H9 (cell line): ENCODE measurements at regions not wholly inside any gene's neighbourhood (a gene's known extent, or its start where the extent isn't known, plus 50 kb on each side); places are given as distances from the start of the nearest gene placed in this dataset.

Experiments used
- DNase-seq: peaks from one replicate; pipeline ENCODE4 v3.0.0-alpha.2; 2017
- H2AFZ ChIP-seq: one replicate; pipeline ENCODE4 v1.6.1; 2013; ENCODE audit warnings: mild to moderate bottlenecking, low read length, control low read depth, moderate library complexity
- H2AK5ac ChIP-seq: 2 replicates; pipeline ENCODE4 v1.6.1; 2013; ENCODE audit warnings: low read length, control low read depth, mixed read lengths; ENCODE audit not compliant: insufficient read length
- H2BK120ac ChIP-seq: one replicate; pipeline ENCODE4 v1.6.1; 2013; ENCODE audit warnings: low read depth, mild to moderate bottlenecking, low read length, control low read depth, inconsistent platforms; ENCODE audit not compliant: poor library complexity, severe bottlenecking
- H2BK12ac ChIP-seq: 2 replicates; pipeline ENCODE4 v1.6.1; 2013; ENCODE audit warnings: low read length, control low read depth, mixed read lengths, low read depth; ENCODE audit not compliant: insufficient read length
- H2BK15ac ChIP-seq: 2 replicates; pipeline ENCODE4 v1.6.1; 2013; ENCODE audit warnings: low read depth, low read length, control low read depth
- H2BK20ac ChIP-seq: one replicate; pipeline ENCODE4 v1.6.1; 2013; ENCODE audit warnings: low read depth, mild to moderate bottlenecking, low read length, control low read depth, inconsistent platforms; ENCODE audit not compliant: poor library complexity, severe bottlenecking
- H2BK5ac ChIP-seq: 2 replicates; pipeline ENCODE4 v1.6.1; 2013; ENCODE audit warnings: low read length, control low read depth, mixed read lengths; ENCODE audit not compliant: insufficient read length
- H3K14ac ChIP-seq: 2 replicates; pipeline ENCODE4 v1.6.1; 2013; ENCODE audit warnings: low read length, control low read depth; ENCODE audit not compliant: insufficient read depth
- H3K18ac ChIP-seq: 2 replicates; pipeline ENCODE4 v1.6.1; 2013; ENCODE audit warnings: low read depth, mild to moderate bottlenecking, mixed read lengths, low read length, control low read depth; ENCODE audit not compliant: insufficient read length
- H3K23ac ChIP-seq: 2 replicates; pipeline ENCODE4 v1.6.1; 2013; ENCODE audit warnings: low read length, control low read depth, mixed read lengths, low read depth; ENCODE audit not compliant: insufficient read length
- H3K23me2 ChIP-seq: 2 replicates; pipeline ENCODE4 v1.6.1; 2013; ENCODE audit warnings: low read depth, mild to moderate bottlenecking, mixed read lengths, low read length, control low read depth; ENCODE audit not compliant: insufficient read length, poor library complexity, severe bottlenecking
- H3K27ac ChIP-seq: 2 replicates; pipeline ENCODE4 v1.5.1; 2013; ENCODE audit warnings: low read length, control low read depth, mixed read lengths, low read depth; ENCODE audit not compliant: insufficient read length
- H3K27me3 ChIP-seq: 2 replicates; pipeline ENCODE4 v1.6.1; 2013; ENCODE audit warnings: low read length, control low read depth, inconsistent platforms; ENCODE audit not compliant: insufficient read depth
- H3K4ac ChIP-seq: 2 replicates; pipeline ENCODE4 v1.6.1; 2013; ENCODE audit warnings: low read depth, mild to moderate bottlenecking, control low read depth, inconsistent platforms, low read length, moderate library complexity
- H3K4me1 ChIP-seq: 2 replicates; pipeline ENCODE4 v1.6.1; 2013; ENCODE audit warnings: low read length, control low read depth, inconsistent platforms; ENCODE audit not compliant: insufficient read depth
- H3K4me2 ChIP-seq: 2 replicates; pipeline ENCODE4 v1.6.1; 2013; ENCODE audit warnings: low read length, control low read depth, mixed read lengths; ENCODE audit not compliant: insufficient read length, insufficient read depth
- H3K56ac ChIP-seq: 2 replicates; pipeline ENCODE4 v1.6.1; 2013; ENCODE audit warnings: low read depth, mild to moderate bottlenecking, mixed read lengths, low read length, control low read depth; ENCODE audit not compliant: insufficient read length
- H3K79me1 ChIP-seq: 2 replicates; pipeline ENCODE4 v1.6.1; 2013; ENCODE audit warnings: low read depth, mild to moderate bottlenecking, moderate library complexity, low read length, control low read depth, inconsistent platforms; ENCODE audit not compliant: insufficient read depth, poor library complexity, severe bottlenecking
- H3K79me2 ChIP-seq: 2 replicates; pipeline ENCODE4 v1.6.1; 2013; ENCODE audit warnings: low read length, control low read depth, inconsistent platforms; ENCODE audit not compliant: insufficient read depth
- H3K9ac ChIP-seq: 2 replicates; pipeline ENCODE4 v1.6.1; 2013; ENCODE audit warnings: low read length, control low read depth, mixed read lengths; ENCODE audit not compliant: insufficient read length; ENCODE audit errors: extremely low read depth
- H3K9me3 ChIP-seq: one replicate; pipeline ENCODE4 v1.6.1; 2013; ENCODE audit warnings: low read depth, low read length, inconsistent platforms; ENCODE audit not compliant: control insufficient read depth
- H3T11ph ChIP-seq: one replicate; pipeline ENCODE4 v1.6.1; 2013; ENCODE audit warnings: mild to moderate bottlenecking, low read length, control low read depth, inconsistent platforms
- H4K20me1 ChIP-seq: one replicate; pipeline ENCODE4 v1.6.1; 2013; ENCODE audit not compliant: control insufficient read depth, insufficient read length, insufficient read depth
- H4K5ac ChIP-seq: 2 replicates; pipeline ENCODE4 v1.6.1; 2013; ENCODE audit warnings: low read depth, mild to moderate bottlenecking, mixed read lengths, low read length, control low read depth; ENCODE audit not compliant: insufficient read length
- H4K8ac ChIP-seq: replicated peaks from 2 replicates; pipeline ENCODE4 v1.6.1; 2013; ENCODE audit warnings: low read length, control low read depth, mixed read lengths, low read depth; ENCODE audit not compliant: insufficient read length
- H4K91ac ChIP-seq: 2 replicates; pipeline ENCODE4 v1.6.1; 2013; ENCODE audit warnings: low read depth, mild to moderate bottlenecking, moderate library complexity, mixed read lengths, low read length, control low read depth; ENCODE audit not compliant: insufficient read length
- H3K27ac Mint-ChIP-seq, 3 experiments: 2 replicates in 2 of 3; 3 replicates in 1 of 3; pipeline ENCODE4 v1.8.0; 2020 to 2021; ENCODE audit warnings: mixed read lengths in 3 of 3, mild to moderate bottlenecking in 1 of 3, moderate library complexity in 1 of 3
- H3K27me3 Mint-ChIP-seq: 2 replicates; pipeline ENCODE4 v1.8.0; 2021; ENCODE audit warnings: low read depth, mild to moderate bottlenecking, moderate library complexity, mixed read lengths
- H3K36me3 Mint-ChIP-seq, 3 experiments: 2 replicates in 2 of 3; 3 replicates in 1 of 3; pipeline ENCODE4 v1.8.0; 2020 to 2021; ENCODE audit warnings: low read depth in 3 of 3, mixed read lengths in 3 of 3; ENCODE audit not compliant: insufficient read depth in 1 of 3
- H3K4me1 Mint-ChIP-seq, 2 experiments: 2 replicates each; pipeline ENCODE4 v1.8.0; 2020; ENCODE audit warnings: mixed read lengths in 2 of 2
- H3K4me3 Mint-ChIP-seq, 2 experiments: 2 replicates in 1 of 2; 3 replicates in 1 of 2; pipeline ENCODE4 v1.8.0; 2020 to 2021; ENCODE audit warnings: mild to moderate bottlenecking in 2 of 2, mixed read lengths in 2 of 2, moderate library complexity in 1 of 2
- H3K9me3 Mint-ChIP-seq, 2 experiments: 2 replicates in 1 of 2; 3 replicates in 1 of 2; pipeline ENCODE4 v1.8.0; 2020; ENCODE audit warnings: mild to moderate bottlenecking in 2 of 2, mixed read lengths in 2 of 2, moderate library complexity in 1 of 2
- WGBS: extraction: QIAGEN DNeasy Blood & Tissue Kit; methylation state at CpG from one replicate; pipeline ENCODE4 v1.1.7; 2013; ENCODE audit warnings: missing lambda C conversion rate, low lambda C conversion rate, mixed read lengths; ENCODE audit not compliant: insufficient read length; ENCODE audit errors: extremely low coverage; 5-methylcytosine and 5-hydroxymethylcytosine counted together
- TF ChIP-seq, protein P1 (sequence below): fragments of 200-600 bp; sonication (generic); conservative IDR thresholded peaks from 3 replicates; pipeline ENCODE4 v1.8.0; 2021; ENCODE audit warnings: antibody characterized with exemption, mild to moderate bottlenecking

DNA sequence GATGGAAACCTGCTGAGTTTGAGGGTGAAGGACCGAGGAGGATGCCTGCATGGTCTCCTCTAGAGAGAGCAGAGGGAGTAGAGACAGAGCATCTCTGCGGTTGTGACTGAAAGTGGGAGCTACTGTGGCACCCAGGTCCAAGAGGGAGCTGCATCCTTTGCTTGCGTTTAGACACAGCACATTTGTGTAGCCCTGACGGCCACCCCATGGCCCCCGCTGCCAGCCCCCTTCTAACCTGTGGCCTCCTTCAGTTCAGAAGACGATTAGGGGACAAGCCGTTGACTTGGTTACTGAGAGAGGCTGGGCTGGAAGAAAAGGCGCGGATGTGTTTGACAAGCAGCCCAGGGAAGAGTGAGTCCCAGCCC is 690.9 kb downstream of the BRD1 start:
- Histone ChIP-seq H3K9me3 (no peaks in the 10 kb centered on the region), H2BK5ac (no peak overlapping the region), H3T11ph (no peak overlapping the region), H4K8ac (no peak overlapping the region), H3K4ac (no peak overlapping the region), H2BK120ac (no peak overlapping the region), H3K27me3 (no peaks in the 10 kb centered on the region), H3K27ac (no peak overlapping the region), H4K20me1 (no peaks in the 10 kb centered on the region), H2BK15ac (no peak overlapping the region), H2AFZ (no peak overlapping the region), H2AK5ac (no peak overlapping the region), H3K79me2 (no peaks in the 10 kb centered on the region), H3K18ac (no peak overlapping the region), H3K14ac (no peak overlapping the region), H3K9ac (no peak overlapping the region), H3K4me1 (no peaks in the 10 kb centered on the region), H4K91ac (no peak overlapping the region), H3K4me2 (no peak overlapping the region), H3K23ac (no peak overlapping the region), H4K5ac (no peak overlapping the region), H3K79me1 (no peaks in the 10 kb centered on the region), H3K23me2 (no peaks in the 10 kb centered on the region), H3K56ac (no peak overlapping the region), H2BK20ac (no peak overlapping the region), H2BK12ac (no peak overlapping the region)
- Mint-ChIP-seq H3K27me3 (peaks cover 12% of the 10 kb centered on the region), H3K27ac (no peak overlapping the region), H3K36me3 (no peaks in the 10 kb centered on the region; a peak in 1 of 7 replicates), H3K4me3 (no peak overlapping the region), H3K4me1 (peaks cover 7 to 11% of the 10 kb centered on the region in 2 experiments), H3K9me3 (no peaks in the 10 kb centered on the region; a peak in 1 of 5 replicates)
- no CpG with 5 or more reads among the region's 9 CpGs for WGBS
- DNase-seq: no peak
- TF ChIP-seq, protein P1, sequence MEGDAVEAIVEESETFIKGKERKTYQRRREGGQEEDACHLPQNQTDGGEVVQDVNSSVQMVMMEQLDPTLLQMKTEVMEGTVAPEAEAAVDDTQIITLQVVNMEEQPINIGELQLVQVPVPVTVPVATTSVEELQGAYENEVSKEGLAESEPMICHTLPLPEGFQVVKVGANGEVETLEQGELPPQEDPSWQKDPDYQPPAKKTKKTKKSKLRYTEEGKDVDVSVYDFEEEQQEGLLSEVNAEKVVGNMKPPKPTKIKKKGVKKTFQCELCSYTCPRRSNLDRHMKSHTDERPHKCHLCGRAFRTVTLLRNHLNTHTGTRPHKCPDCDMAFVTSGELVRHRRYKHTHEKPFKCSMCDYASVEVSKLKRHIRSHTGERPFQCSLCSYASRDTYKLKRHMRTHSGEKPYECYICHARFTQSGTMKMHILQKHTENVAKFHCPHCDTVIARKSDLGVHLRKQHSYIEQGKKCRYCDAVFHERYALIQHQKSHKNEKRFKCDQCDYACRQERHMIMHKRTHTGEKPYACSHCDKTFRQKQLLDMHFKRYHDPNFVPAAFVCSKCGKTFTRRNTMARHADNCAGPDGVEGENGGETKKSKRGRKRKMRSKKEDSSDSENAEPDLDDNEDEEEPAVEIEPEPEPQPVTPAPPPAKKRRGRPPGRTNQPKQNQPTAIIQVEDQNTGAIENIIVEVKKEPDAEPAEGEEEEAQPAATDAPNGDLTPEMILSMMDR: no peak
